HEK293T (cell line): ENCODE measurements at regions not wholly inside any gene's neighbourhood (a gene's known extent, or its start where the extent isn't known, plus 50 kb on each side); places are given as distances from the start of the nearest gene placed in this dataset.

Source experiments
- CTCF ChIA-PET: fragments of 350-600 bp; formaldehyde crosslinking; extraction: SDS; loops from one replicate; lab custom pipeline; 2021; ENCODE audit warnings: antibody characterized with exemption, inconsistent platforms; lab: Yijun Ruan, JAX
- POLR2A ChIA-PET: fragments of 350-600 bp; formaldehyde crosslinking; extraction: SDS; loops from one replicate; lab custom pipeline; 2020; ENCODE audit warnings: antibody characterized with exemption, inconsistent platforms; lab: Yijun Ruan, JAX
- DNase-seq: peaks from one replicate; pipeline ENCODE4 v3.0.0; 2012; ENCODE audit warnings: mixed read lengths; ENCODE audit errors: extremely low spot score
- ARNT ChIP-seq: fragments of 450-650 bp; IDR thresholded peaks from 2 replicates; pipeline ENCODE4 v1.6.1; 2017; ENCODE audit warnings: mild to moderate bottlenecking
- BHLHE40 ChIP-seq: fragments of 450-650 bp; IDR thresholded peaks from 2 replicates; pipeline ENCODE4 v1.6.1; 2016; ENCODE audit warnings: mild to moderate bottlenecking, moderate library complexity, borderline replicate concordance
- CTBP1 ChIP-seq: fragments of 450-650 bp; IDR thresholded peaks from 2 replicates; pipeline ENCODE4 v1.6.1; 2016; ENCODE audit warnings: borderline replicate concordance
- ELF4 ChIP-seq: fragments of 450-650 bp; IDR thresholded peaks from 2 replicates; pipeline ENCODE4 v1.6.1; 2017; ENCODE audit warnings: antibody characterized with exemption
- FOXA1 ChIP-seq: fragments of 450-650 bp; IDR thresholded peaks from 2 replicates; pipeline ENCODE4 v1.6.1; 2016; ENCODE audit warnings: mild to moderate bottlenecking
- FOXK2 ChIP-seq: fragments of 450-650 bp; IDR thresholded peaks from 2 replicates; pipeline ENCODE4 v1.6.1; 2016; ENCODE audit warnings: mild to moderate bottlenecking
- FOXM1 ChIP-seq: fragments of 450-650 bp; IDR thresholded peaks from 2 replicates; pipeline ENCODE4 v1.6.1; 2017; ENCODE audit warnings: mild to moderate bottlenecking, borderline replicate concordance
- HDGF ChIP-seq: fragments of 450-650 bp; IDR thresholded peaks from 2 replicates; pipeline ENCODE4 v1.6.1; 2017; ENCODE audit warnings: antibody characterized with exemption, borderline replicate concordance
- L3MBTL2 ChIP-seq: fragments of 450-650 bp; conservative IDR thresholded peaks from 2 replicates; pipeline ENCODE4 v1.6.1; 2016; ENCODE audit warnings: mild to moderate bottlenecking
- LEF1 ChIP-seq: fragments of 450-650 bp; IDR thresholded peaks from 2 replicates; pipeline ENCODE4 v1.6.1; 2017; ENCODE audit warnings: mild to moderate bottlenecking, borderline replicate concordance
- NFRKB ChIP-seq: fragments of 450-650 bp; IDR thresholded peaks from 2 replicates; pipeline ENCODE4 v1.6.1; 2016; ENCODE audit warnings: mild to moderate bottlenecking, moderate library complexity
- PKNOX1 ChIP-seq: fragments of 450-650 bp; IDR thresholded peaks from 2 replicates; pipeline ENCODE4 v1.6.1; 2016
- SP1 ChIP-seq: fragments of 450-650 bp; IDR thresholded peaks from 2 replicates; pipeline ENCODE4 v1.6.1; 2017
- SUZ12 ChIP-seq: fragments of 450-650 bp; IDR thresholded peaks from 2 replicates; pipeline ENCODE4 v1.6.1; 2016; ENCODE audit warnings: mild to moderate bottlenecking
- TARDBP ChIP-seq: fragments of 450-650 bp; IDR thresholded peaks from 2 replicates; pipeline ENCODE4 v1.6.1; 2016
- ZNF384 ChIP-seq: fragments of 450-650 bp; IDR thresholded peaks from 2 replicates; pipeline ENCODE4 v1.6.1; 2016

GRCh38 chr7:96833676-96834453 lies 124.2 kb upstream of the SEM1 start:
- POLR2A ChIA-PET, result no interaction called here
- TF ChIP-seq NFRKB (no peak), PKNOX1 (no peak), HDGF (no peak), CTBP1 (no peak), BHLHE40 (no peak), ZNF384 (no peak), LEF1 (no peak)
- no peak for DNase-seq
- CTCF ChIA-PET, result no interaction called here

GRCh38 chr7:96836456-96836855 lies 126.8 kb upstream of the SEM1 start:
- TF ChIP-seq NFRKB (no peak), FOXM1 (no peak), PKNOX1 (no peak)
- POLR2A ChIA-PET, result no interaction called here
- no peak for DNase-seq
- CTCF ChIA-PET, result no interaction called here

- ChIA-PET CTCF (no interaction called here), POLR2A (no interaction called here)
Measured at GRCh38 chr7:96837593-96837992, 127.9 kb upstream of the SEM1 start.

GRCh38 chr7:96838481-96838880 lies 128.8 kb upstream of the SEM1 start:
- no peak for DNase-seq
- POLR2A ChIA-PET, result no interaction called here
- TF ChIP-seq PKNOX1 (no peak), FOXK2 (no peak), SP1 (no peak), NFRKB (no peak), BHLHE40 (no peak), FOXA1 (no peak), ARNT (no peak), TARDBP (no peak), ZNF384 (no peak), ELF4 (no peak), FOXM1 (no peak), LEF1 (no peak), HDGF (no peak), CTBP1 (no peak), SUZ12 (no peak)
- CTCF ChIA-PET, result no interaction called here

More at GRCh38 chr7:96837593-96837992, 127.9 kb upstream of the SEM1 start:
- no peak for TF ChIP-seq SP1
- DNase-seq, result no peak

GRCh38 chr7:96855139-96855538 lies 145.5 kb upstream of the SEM1 start:
- CTCF ChIA-PET, result no interaction called here
- DNase-seq, result no peak
- POLR2A ChIA-PET, result interaction anchor here (0.6 kb wide), 1 partner anchor 31 kb away, joined by 3 read pairs; no protein-coding TSS in a partner anchor
- TF ChIP-seq TARDBP (no peak), FOXA1 (peak; percentile 88), PKNOX1 (no peak), CTBP1 (peak; percentile 54; the same call in 1 of the 2 replicates)

GRCh38 chr7:96855691-96856090 lies 146.0 kb upstream of the SEM1 start:
- CTCF ChIA-PET, result no interaction called here
- TF ChIP-seq HDGF (no peak), FOXA1 (no peak), CTBP1 (no peak), ELF4 (no peak), L3MBTL2 (no peak), SUZ12 (no peak), PKNOX1 (no peak), FOXM1 (no peak), LEF1 (no peak), FOXK2 (no peak), NFRKB (no peak), SP1 (no peak), ARNT (no peak), BHLHE40 (no peak), ZNF384 (no peak)
- DNase-seq, result no peak
- POLR2A ChIA-PET, result no interaction called here
